Stimulated activated naive CD8-positive, alpha-beta T cell treated with anti-CD3 and anti-CD28 coated beads, Interleukin-15, amount 100 ng/mL, for 72 hours (primary cell): ENCODE measurements at regions not wholly inside any gene's neighbourhood (a gene's known extent, or its start where the extent isn't known, plus 50 kb on each side); places are given as distances from the start of the nearest gene placed in this dataset.

ENCODE experiments used
- ATAC-seq: fragments of 150-1000 bp; cut with Tn5 transposase; 2 replicates; pipeline ENCODE4 v1.10.0; 2021; ENCODE audit warnings: mild to moderate bottlenecking, moderate library complexity
- DNase-seq, 2 donors: peaks; one replicate each; pipeline ENCODE4 v3.0.0; 2021 to 2022
- H3K27ac Mint-ChIP-seq, 2 donors: one replicate each; pipeline ENCODE4 v1.8.0; 2022; ENCODE audit warnings: mild to moderate bottlenecking in 2 of 2, mixed read lengths in 2 of 2, moderate library complexity in 2 of 2
- H3K27me3 Mint-ChIP-seq: one replicate; pipeline ENCODE4 v1.8.0; 2022; ENCODE audit warnings: mixed read lengths
- H3K4me1 Mint-ChIP-seq: one replicate; pipeline ENCODE4 v1.8.0; 2022; ENCODE audit warnings: mild to moderate bottlenecking, mixed read lengths
- H3K4me3 Mint-ChIP-seq, 2 donors: one replicate each; pipeline ENCODE4 v1.8.0; 2022; ENCODE audit warnings: mild to moderate bottlenecking in 2 of 2, mixed read lengths in 2 of 2, moderate library complexity in 1 of 2
- H3K9me3 Mint-ChIP-seq, 2 donors: one replicate each; pipeline ENCODE4 v1.8.0; 2022; ENCODE audit warnings: mixed read lengths in 2 of 2

- DNase-seq (no peak), ATAC-seq (no peak)
- Mint-ChIP-seq H3K9me3 (peaks cover 5 to 7% of the 10 kb centered on the region in 2 donors), H3K4me1 (no peaks in the 10 kb centered on the region), H3K27ac (no peak overlapping the region), H3K4me3 (no peak overlapping the region), H3K27me3 (no peaks in the 10 kb centered on the region)
These were observed 115.9 kb downstream of the OMA1 start for GRCh38 chr1:58430421-58431275.

- no peak for DNase-seq
- ATAC-seq = no peak
- Mint-ChIP-seq H3K27ac (peak overlapping the region in 1 of 2 donors; percentile 5), H3K4me1 (no peaks in the 10 kb centered on the region), H3K4me3 (no peak overlapping the region), H3K27me3 (no peaks in the 10 kb centered on the region), H3K9me3 (peaks cover 5 to 7% of the 10 kb centered on the region in 2 donors)
These were observed 119.6 kb downstream of the OMA1 start for GRCh38 chr1:58426918-58427317.

- Mint-ChIP-seq H3K4me1 (no peaks in the 10 kb centered on the region), H3K27me3 (no peaks in the 10 kb centered on the region), H3K4me3 (no peak overlapping the region), H3K9me3 (no peaks in the 10 kb centered on the region), H3K27ac (no peak overlapping the region)
- no peak for ATAC-seq
- DNase-seq = no peak
These were observed 124.1 kb downstream of the OMA1 start for GRCh38 chr1:58422436-58422835.

- H3K27ac Mint-ChIP-seq = peak overlapping the region; percentile 12 to 20
- no peaks in the 10 kb centered on the region for H3K9me3 Mint-ChIP-seq
- ATAC-seq (no peak), DNase-seq (no peak)
- no peaks in the 10 kb centered on the region for H3K27me3 Mint-ChIP-seq
- no peak overlapping the region for H3K4me3 Mint-ChIP-seq
- H3K4me1 Mint-ChIP-seq = no peaks in the 10 kb centered on the region
These were observed 128.0 kb downstream of the OMA1 start for GRCh38 chr1:58418283-58419228.

- Mint-ChIP-seq H3K4me3 (no peak overlapping the region), H3K27me3 (no peaks in the 10 kb centered on the region), H3K27ac (no peak overlapping the region), H3K9me3 (no peaks in the 10 kb centered on the region), H3K4me1 (no peaks in the 10 kb centered on the region)
- no peak for DNase-seq
- ATAC-seq = no peak
These were observed 134.4 kb downstream of the OMA1 start for GRCh38 chr1:58412071-58412580.

GRCh38 chr1:58409890-58410289 lies 136.6 kb downstream of the OMA1 start:
- Mint-ChIP-seq H3K9me3 (no peaks in the 10 kb centered on the region), H3K4me3 (no peak overlapping the region), H3K4me1 (no peaks in the 10 kb centered on the region), H3K27me3 (no peaks in the 10 kb centered on the region), H3K27ac (no peak overlapping the region)
- ATAC-seq (no peak), DNase-seq (no peak)

GRCh38 chr1:58409336-58409735 lies 137.2 kb downstream of the OMA1 start:
- Mint-ChIP-seq H3K9me3 (no peaks in the 10 kb centered on the region), H3K4me1 (no peaks in the 10 kb centered on the region), H3K27me3 (no peaks in the 10 kb centered on the region), H3K27ac (no peak overlapping the region), H3K4me3 (no peak overlapping the region)
- DNase-seq (no peak), ATAC-seq (no peak)

- no peak overlapping the region for H3K4me3 Mint-ChIP-seq
- H3K9me3 Mint-ChIP-seq = no peaks in the 10 kb centered on the region
- ATAC-seq (no peak), DNase-seq (no peak)
- H3K27ac Mint-ChIP-seq = peak overlapping the region in 1 of 2 donors; percentile 19
- H3K27me3 Mint-ChIP-seq = no peaks in the 10 kb centered on the region
- no peaks in the 10 kb centered on the region for H3K4me1 Mint-ChIP-seq
These were observed 140.0 kb downstream of the OMA1 start for GRCh38 chr1:58406301-58407071.

- ATAC-seq = no peak
These were observed 140.9 kb downstream of the OMA1 start for GRCh38 chr1:58405660-58406059.

GRCh38 chr1:58403894-58404293 lies 142.6 kb downstream of the OMA1 start:
- Mint-ChIP-seq H3K27ac (no peak overlapping the region), H3K4me3 (no peak overlapping the region), H3K4me1 (no peaks in the 10 kb centered on the region), H3K9me3 (no peaks in the 10 kb centered on the region), H3K27me3 (no peaks in the 10 kb centered on the region)
- ATAC-seq (no peak), DNase-seq (no peak)

More at GRCh38 chr1:58405660-58406059, 140.9 kb downstream of the OMA1 start:
- no peak overlapping the region for H3K27ac Mint-ChIP-seq
- H3K9me3 Mint-ChIP-seq = no peaks in the 10 kb centered on the region
- DNase-seq = no peak
- H3K27me3 Mint-ChIP-seq = no peaks in the 10 kb centered on the region
- no peaks in the 10 kb centered on the region for H3K4me1 Mint-ChIP-seq
- no peak overlapping the region for H3K4me3 Mint-ChIP-seq

GRCh38 chr1:58402444-58402843 lies 144.1 kb downstream of the OMA1 start:
- Mint-ChIP-seq H3K27ac (no peak overlapping the region), H3K27me3 (no peaks in the 10 kb centered on the region), H3K4me1 (no peaks in the 10 kb centered on the region), H3K9me3 (no peaks in the 10 kb centered on the region), H3K4me3 (no peak overlapping the region)
- ATAC-seq (no peak), DNase-seq (no peak)

- no peaks in the 10 kb centered on the region for H3K27me3 Mint-ChIP-seq
- DNase-seq = no peak
- H3K4me3 Mint-ChIP-seq = no peak overlapping the region
- H3K27ac Mint-ChIP-seq = no peak overlapping the region
- no peaks in the 10 kb centered on the region for H3K4me1 Mint-ChIP-seq
- H3K9me3 Mint-ChIP-seq = no peaks in the 10 kb centered on the region
- ATAC-seq = no peak
These were observed 144.5 kb downstream of the OMA1 start for GRCh38 chr1:58401991-58402390.

GRCh38 chr1:58399176-58399575 lies 147.3 kb downstream of the OMA1 start:
- Mint-ChIP-seq H3K27ac (no peak overlapping the region), H3K9me3 (no peaks in the 10 kb centered on the region), H3K4me1 (peaks cover 7% of the 10 kb centered on the region), H3K27me3 (no peaks in the 10 kb centered on the region), H3K4me3 (no peak overlapping the region)
- no peak for DNase-seq
- ATAC-seq = no peak

GRCh38 chr1:58398714-58399113 lies 147.8 kb downstream of the OMA1 start:
- no peaks in the 10 kb centered on the region for H3K9me3 Mint-ChIP-seq
- no peaks in the 10 kb centered on the region for H3K27me3 Mint-ChIP-seq
- no peak for DNase-seq
- no peak overlapping the region for H3K27ac Mint-ChIP-seq
- no peak for ATAC-seq
- H3K4me3 Mint-ChIP-seq = no peak overlapping the region
- H3K4me1 Mint-ChIP-seq = peaks cover 7% of the 10 kb centered on the region

- Mint-ChIP-seq H3K4me1 (peaks cover 7% of the 10 kb centered on the region), H3K4me3 (no peak overlapping the region), H3K27me3 (no peaks in the 10 kb centered on the region), H3K27ac (no peak overlapping the region), H3K9me3 (no peaks in the 10 kb centered on the region)
- DNase-seq = no peak
- peak; percentile 27 for ATAC-seq
These were observed 149.2 kb downstream of the OMA1 start for GRCh38 chr1:58397187-58397820.
